ENCODE measurements at regions not wholly inside any gene's neighbourhood (a gene's known extent, or its start where the extent isn't known, plus 50 kb on each side); places are given as distances from the start of the nearest gene placed in this dataset.

- no peak for DNase-seq
These were observed 216.7 kb upstream of the ARID1B start for GRCh38 chr6:156560476-156560875.

DNA sequence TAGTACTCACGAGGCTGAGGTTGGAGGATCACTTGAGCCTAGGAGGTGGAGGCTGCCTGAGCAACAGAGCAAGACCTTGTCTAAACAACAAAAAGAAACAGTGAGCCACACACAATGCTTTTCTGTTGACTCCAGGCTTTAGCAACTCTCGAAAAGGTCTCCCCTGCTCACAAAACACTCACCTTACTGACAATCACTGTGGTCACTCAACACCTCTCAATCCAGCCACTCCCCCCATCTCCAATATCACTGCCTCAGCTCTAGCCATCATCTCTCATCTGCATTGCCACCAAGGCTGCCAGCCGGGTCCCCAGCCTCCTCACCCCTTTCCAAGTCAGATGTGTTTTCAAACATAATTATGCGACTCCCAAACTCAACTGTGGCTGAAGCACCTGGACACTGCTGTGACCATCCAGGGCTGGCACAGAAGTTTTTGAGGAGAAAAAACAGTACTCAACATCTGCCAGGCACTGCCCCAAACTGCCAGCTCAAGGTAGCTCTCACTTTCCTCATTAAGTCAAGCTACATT, 218.0 kb upstream of the ARID1B start:
- no peak for DNase-seq

DNA sequence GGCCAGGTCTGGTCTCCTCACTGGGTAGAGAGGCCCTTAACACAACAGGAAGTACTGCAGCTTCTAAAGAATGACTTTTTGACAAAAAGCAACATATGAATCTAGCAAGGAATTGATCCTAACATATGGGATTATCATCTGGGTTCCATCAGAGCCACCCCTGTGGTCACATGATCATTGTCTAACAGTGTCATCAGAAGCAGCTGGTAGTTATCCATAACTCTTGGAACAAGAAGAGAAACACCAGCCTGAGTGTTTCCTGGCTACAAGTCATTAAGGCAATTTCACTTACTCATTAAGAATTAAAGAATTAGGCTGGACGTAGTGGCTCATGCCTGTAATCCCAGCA, 219.3 kb upstream of the ARID1B start:
- no peak for DNase-seq

GRCh38 chr6:156557251-156557910, 219.8 kb upstream of the ARID1B start:
- DNase-seq, result no peak

DNA sequence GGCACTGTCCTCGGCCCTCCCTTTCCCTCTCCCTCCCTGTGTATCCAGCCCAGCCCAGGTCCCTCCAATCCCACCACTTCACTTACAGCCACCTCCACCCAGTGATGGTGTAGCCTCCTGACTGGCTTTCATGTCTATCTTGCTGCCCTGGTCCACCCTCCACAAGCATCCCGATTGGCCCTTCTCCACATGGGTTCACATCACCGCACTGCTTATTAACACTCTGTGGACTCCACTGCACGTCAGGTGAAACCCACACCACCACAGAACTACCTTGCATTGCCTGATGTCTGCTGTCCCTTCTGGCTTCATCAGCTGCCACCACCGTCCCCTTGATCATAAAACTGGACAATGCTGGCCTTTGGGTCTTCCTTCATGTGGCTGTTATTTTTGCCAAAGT, 220.4 kb upstream of the ARID1B start:
- DNase-seq, result no peak

DNA sequence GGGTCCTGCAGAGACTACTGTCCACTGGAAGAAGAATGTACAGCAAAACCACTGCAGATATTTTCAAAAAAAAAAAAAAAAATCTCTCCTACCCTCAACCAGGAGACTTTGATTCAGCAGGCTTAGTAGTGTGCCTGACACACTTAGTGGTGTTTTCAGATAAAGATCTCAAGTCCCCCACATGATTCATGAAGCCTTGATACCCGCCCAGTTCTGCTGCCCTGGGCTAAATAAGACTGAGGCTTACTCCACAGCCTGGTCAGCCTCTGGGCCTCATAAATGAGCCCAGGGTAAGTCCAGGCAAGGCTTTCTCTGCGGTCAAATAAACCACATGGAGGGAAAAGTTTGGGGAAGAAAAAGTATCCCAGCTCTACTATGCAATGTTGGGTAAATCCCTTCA, 222.1 kb upstream of the ARID1B start:
- DNase-seq, result no peak

DNA sequence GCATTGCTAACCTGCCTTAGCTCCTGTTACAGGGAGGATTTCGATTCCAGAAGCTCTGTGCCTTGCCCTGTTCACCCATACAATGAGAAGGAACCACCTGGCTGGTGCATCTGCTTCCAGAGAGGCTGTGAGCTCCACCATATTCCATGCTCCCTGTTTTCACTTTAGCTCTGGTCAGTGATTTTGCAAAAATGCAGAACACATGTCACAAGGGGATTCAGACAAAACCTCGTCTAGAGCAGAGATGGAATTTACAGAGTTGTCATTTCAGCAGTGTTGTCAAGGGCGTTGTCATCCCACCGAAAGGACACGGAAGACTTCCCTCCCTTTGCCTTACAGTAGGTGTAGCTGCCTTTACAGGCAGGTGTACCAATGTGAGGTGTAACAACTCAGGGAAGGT, 223.0 kb upstream of the ARID1B start:
- no peak for DNase-seq

DNA sequence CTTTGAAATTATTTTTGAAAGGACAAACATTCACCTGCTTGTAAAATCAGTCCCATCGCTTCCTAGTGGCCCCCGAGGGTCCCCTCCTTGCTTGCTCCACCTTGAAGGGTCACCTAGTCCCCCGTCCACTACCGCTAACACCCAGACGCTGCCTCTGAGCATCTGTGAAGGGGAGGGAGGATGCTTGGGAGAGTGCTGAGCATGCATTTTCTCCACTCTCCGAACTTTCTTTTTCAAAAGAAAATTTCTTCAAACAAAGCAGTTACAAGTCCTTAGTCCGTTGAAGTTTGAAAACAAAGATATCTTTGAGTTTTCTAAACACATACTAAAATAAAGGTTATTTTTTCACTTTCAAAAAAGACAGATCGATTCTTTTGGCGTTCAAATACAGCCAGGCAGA, 224.3 kb upstream of the ARID1B start:
- no peak for DNase-seq

- no peak for DNase-seq
These were observed 226.2 kb upstream of the ARID1B start for GRCh38 chr6:156550949-156551348.

GRCh38 chr6:156545931-156546330, 231.2 kb upstream of the ARID1B start:
- DNase-seq, result no peak

- DNase-seq, result no peak
These were observed 232.2 kb upstream of the ARID1B start for GRCh38 chr6:156545021-156545420.

GRCh38 chr6:156544046-156544445, 233.1 kb upstream of the ARID1B start:
- DNase-seq, result no peak

GRCh38 chr6:156543431-156543830, 233.7 kb upstream of the ARID1B start:
- no peak for DNase-seq

DNA sequence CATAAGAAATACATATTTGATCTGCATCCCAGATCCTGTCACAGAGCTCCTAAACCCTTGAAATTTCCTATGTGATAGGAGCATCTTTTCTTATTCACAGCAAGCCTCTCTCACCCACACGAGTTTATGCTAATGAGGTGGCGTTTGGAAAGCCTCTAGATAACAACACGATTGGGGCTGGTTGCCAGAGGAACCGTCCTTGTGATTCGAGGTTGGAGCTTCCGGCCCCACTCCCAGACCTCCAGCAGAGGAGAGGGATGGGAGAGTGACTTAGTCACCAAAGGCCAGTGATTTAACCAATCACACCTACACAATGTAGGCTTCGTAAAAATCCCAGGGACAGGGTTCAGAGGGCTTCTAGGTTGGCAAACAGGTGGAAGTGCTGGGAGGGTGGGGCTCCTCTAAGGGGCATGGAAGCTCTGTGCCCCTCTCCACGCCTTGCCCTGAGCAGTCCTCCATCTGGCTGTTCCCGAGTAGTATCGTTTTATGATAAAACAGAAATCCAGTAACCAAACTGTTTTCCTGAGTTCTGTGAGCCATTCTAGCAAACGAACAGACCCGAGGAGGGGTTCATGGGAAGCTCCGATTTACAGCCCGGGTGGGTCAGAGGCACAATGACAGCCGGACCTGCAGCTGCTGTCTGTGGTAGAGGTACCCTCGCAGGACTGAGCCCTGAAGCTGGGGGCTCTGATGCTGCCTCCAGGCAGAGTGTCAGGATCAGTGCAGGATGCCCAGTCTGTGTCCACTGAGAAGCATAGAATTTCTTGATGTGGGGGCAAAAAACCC, 238.1 kb upstream of the ARID1B start:
- no peak for DNase-seq

DNA sequence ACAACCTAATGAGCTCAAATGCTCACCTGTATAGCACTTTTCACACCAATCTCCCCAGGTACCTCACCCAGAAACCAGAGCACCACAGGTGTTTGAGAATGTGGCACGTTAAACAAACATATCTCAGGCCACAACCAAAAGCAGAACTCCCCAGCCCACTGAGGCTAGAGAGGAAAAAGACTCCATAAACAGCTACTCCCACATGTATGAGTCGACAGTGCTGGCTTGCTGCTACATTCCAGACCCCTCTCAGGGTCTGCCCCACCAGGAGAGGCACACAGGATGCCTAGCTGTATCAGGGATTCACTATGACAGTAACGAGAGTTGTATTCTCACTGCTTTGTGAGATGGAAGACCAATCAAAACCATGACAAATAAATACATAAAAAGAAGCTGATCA, 242.6 kb upstream of the ARID1B start:
- DNase-seq, result no peak

GRCh38 chr6:156533872-156534524, 243.2 kb upstream of the ARID1B start:
- no peak for DNase-seq

DNA sequence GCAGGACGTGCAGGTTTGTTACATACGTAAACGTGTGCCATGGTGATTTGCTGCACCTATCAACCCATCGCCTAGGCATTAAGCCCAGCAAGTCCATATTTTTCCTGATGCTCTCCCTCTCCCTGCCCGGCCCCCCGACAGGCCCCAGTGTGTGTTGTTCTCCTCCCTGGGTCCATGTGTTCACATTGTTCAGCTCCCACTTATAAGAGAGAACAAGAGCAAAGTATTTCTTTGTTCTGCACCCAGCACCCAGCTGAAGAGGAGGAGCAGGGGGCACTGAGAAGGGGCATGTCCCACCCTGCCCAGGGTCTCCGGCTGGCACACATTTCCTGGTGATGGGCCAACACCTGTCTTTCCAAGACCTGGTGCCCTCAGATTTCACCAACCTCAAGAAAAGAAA, 251.1 kb upstream of the ARID1B start:
- DNase-seq, result no peak

DNA sequence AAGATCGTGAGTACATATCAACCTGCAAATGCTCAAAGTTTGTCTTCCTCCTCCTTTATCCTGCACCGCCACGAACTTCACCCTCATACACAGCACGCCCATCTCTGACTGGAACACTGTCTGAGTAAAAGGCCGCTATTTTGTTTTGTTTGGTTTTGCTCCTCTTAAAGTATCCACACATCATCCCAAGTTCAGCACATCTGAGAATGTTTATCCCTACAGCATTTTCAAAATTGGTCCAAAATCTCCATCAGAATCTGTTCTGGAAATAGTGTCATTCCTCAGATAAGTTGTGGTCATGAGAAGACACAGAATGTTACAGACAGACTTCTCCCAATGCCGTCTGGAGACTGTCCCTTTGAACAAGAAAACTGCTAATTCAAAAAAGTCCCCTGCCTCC, 251.6 kb upstream of the ARID1B start:
- no peak for DNase-seq

DNA sequence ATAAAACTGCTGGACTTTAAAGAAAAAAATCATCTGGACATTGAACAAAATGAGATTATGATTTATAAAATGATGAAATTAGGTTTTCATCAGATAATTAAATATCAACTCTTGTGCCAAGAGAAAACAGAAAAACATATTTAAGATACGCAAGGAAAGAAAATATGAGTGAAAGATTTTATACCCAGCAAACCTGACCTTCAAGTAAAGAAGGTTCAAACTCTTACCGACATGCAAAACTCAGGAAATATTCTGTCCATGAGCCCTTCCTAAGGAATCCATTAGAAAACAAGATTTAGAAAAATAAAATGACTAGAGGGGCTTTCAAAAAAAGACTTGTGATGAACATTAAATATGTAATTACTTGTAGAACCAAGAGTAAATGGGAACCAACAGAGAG, 257.2 kb upstream of the ARID1B start:
- no peak for DNase-seq

DNA sequence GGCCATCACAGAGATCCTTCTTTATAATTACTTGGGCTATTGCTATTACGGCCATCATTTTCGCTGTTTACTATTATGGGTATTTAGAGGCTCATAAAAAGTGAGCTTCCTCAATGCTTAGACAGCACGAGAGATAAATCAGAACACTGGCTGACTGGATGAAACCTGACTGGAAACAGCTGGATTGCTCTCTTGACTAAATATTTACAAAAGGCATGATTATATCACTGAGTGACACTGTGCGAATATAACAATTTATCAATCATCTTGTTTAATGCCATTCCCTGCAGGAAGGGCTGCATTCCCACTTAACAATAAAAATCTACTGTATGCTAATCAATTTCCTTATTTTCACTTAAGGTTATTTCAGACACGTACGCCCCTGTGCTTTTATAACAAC, 260.1 kb upstream of the ARID1B start:
- no peak for DNase-seq

DNA sequence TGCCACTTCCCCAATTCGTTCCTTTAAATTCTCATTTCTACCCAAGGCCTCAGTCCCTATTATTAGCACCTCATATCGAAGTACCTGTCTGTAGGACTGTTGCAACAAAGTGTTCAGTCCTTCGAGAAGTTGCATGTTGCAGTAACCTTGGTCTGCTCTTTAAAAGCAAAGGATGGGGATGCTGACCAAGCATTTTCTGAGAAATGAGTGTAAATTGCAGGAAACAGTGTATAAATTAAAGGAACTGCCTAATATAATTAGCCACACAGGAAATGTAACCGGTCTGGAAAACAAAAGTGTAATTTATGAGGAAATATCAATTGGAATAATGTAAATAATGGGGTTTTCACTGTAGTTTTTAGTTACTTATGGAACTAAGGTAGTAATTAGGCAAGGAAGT, 261.9 kb upstream of the ARID1B start:
- no peak for DNase-seq

GRCh38 chr6:156513504-156513903, 263.7 kb upstream of the ARID1B start:
- no peak for DNase-seq

- no peak for DNase-seq
These were observed 265.6 kb upstream of the ARID1B start for GRCh38 chr6:156511570-156511969.

GRCh38 chr6:156511051-156511450, 266.1 kb upstream of the ARID1B start:
- DNase-seq, result no peak

Measured in activated CD4-positive, alpha-beta T cell treated with anti-CD3 and anti-CD28 coated beads, Interleukin-2, amount 50 U/mL, for 16 hours (primary cell).